Globus pallidus (tissue), 1 donor: ENCODE measurements at regions not wholly inside any gene's neighbourhood (a gene's known extent, or its start where the extent isn't known, plus 50 kb on each side); places are given as distances from the start of the nearest gene placed in this dataset.
"Not testable (repeated sequence)": the region's sequence is repeated elsewhere in the genome, so short reads cannot be mapped to it uniquely, and the experiment has no call there.

Source experiments
- DNase-seq: peaks from one replicate; pipeline ENCODE4 v3.0.0-alpha.2; 2015; ENCODE audit warnings: low spot score

DNA sequence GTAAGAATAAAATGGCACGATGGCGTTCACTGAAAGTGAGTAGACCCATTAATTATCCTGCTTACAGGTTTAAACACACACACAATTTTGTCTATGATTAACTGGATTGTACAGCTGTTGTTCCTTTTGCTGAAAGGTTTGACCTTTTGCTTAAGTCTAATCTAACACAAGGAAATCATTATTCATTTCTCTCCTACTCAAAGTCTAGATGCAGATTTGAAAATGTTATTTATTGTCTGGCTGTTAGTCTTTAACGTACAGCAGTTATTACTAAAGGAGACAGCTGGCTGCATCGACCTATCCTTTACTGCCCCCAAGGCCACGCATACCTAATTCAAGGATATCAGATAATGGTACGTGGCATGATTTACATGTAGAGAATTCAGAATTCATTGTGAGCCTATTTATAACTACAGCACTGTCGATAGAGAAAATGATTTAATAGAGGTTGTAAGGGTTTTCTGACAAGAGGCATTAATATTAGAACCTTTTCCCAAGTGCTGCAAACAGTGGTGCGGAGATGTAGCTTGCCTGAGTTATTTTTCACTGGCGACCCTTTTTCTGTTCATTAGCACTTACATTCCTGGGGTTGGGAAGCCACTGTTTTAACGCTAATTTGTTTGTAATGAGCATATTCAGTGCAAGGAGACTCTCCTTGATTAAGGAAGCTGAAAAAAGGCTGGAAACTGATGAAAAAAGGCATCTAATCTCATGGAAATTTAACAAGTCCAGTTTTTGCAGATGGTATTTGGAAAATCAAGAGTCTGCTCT, 368.4 kb upstream of the GRAMD2B start:
- DNase-seq: no peak

DNA sequence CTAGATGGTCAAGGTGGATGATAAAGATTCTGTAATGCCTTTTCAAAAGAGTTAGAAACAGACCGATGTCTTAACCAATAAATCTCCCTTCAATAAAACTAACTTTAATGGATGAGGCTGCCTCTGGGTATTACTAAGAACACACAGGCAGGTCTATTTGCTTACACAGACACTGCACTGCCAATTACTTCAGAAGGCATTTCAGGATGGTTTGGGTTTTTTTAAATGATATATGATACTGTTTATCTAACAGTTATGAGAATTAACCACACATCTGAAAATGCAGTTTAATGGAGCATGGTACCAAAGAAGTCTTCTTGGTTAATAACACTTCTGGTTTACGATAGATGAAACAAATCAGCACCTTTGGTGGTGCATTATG, 367.9 kb upstream of the GRAMD2B start:
- DNase-seq: no peak

GRCh38 chr5:126056352-126056751, 366.9 kb upstream of the GRAMD2B start:
- DNase-seq: no peak

GRCh38 chr5:126056851-126057622, 366.2 kb upstream of the GRAMD2B start:
- no peak for DNase-seq

- not testable (repeated sequence) for DNase-seq
Observed at GRCh38 chr5:126058392-126058791, 364.8 kb upstream of the GRAMD2B start.

DNA sequence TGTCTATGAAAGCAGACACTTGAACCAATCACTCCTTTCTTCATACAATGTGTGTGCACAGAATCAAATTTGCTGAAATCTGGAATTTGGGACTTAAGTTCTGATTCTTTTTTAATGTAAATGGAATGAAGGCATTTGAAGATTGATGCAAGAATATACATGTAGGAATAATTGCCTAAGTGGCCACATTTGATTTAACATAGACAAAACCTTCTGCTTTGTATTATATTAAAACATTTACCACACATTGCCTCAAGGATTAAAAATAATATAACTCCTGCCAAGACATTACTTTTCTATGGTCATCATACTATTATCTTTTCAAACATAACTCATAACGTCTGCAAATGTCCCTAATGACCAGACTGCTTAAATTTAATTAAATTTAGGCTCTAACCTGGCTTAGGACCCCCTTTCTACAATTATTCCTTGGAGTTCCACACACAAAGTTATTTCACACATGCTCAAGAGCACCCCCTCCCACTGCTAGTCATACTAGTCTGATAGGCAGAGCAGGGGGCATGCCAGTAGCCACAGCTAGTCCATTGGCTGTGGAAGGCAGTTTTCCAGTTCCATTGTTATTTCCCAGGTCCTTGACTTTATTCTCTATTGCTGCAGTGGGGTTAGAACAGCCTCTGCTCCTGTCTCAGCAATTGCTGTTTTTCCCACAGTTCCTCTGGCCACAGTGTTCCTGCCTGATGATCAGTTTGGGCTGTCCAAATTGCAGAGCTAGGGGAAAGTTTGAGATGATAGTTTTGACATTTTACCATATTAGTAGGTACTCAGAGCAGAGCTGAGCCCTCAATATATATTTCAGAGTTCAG, 360.6 kb upstream of the GRAMD2B start:
- no peak for DNase-seq

- DNase-seq: no peak
Observed at GRCh38 chr5:126065061-126065460, 358.1 kb upstream of the GRAMD2B start.

DNA sequence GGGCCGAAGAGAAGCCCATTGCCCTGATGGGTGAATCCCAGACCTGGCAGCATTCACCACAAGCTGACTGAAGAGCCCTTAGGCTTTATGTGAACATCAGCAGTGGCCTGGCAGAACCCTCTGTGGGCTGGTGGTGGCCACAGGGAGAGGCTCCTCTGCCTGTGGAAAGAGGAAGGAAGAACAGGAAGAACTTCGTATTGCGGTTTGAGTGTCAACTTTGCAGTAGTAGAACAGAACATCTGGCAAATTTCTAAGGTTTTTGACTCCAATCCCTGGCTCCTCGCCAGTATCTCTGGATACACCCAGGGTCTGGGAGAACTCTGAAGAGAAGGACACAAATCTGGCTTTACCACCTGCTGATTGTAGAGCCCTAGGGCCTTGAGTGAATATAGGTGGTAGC, 356.4 kb upstream of the GRAMD2B start:
- no peak for DNase-seq

DNA sequence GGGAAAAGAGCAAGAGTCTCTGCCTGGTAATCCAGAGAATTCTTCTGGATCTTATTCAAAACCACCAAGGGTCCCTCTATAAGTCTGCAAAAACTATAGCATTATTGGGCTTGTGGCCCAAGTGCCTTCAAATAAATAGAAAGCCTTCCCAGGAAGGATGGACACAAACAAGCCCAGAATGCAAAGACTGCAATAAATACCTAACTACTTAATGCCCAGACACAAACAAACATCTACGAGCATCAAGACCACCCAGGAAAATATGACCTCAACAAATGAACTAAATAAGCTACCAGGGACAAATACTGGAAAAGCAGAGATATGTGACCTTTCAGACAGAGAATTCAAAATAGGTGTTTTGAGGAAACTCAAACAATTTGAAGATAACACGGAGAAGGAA, 355.8 kb upstream of the GRAMD2B start:
- DNase-seq: no peak

- no peak for DNase-seq
Observed at GRCh38 chr5:126069329-126069728, 353.9 kb upstream of the GRAMD2B start.

DNA sequence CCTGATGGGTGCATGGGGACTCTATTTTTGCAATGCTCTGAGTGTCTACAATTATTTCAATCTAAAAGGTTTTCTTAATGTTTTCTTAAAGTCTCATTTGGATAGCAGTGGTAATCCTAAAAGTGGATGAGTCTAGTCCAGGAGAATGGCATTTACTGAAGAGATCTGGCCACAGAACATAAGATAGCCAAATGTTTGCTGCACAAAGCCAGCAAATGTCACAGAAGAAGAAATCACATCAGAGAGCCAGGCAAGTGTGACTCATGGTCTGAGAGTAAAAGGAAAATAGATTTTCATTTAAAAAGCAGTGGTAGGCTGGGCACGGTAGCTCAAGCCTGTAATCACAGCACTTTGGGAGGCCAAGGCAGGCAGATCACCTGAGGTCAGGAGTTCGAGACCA, 352.7 kb upstream of the GRAMD2B start:
- DNase-seq: no peak

- no peak for DNase-seq
Observed at GRCh38 chr5:126074538-126074937, 348.7 kb upstream of the GRAMD2B start.

DNA sequence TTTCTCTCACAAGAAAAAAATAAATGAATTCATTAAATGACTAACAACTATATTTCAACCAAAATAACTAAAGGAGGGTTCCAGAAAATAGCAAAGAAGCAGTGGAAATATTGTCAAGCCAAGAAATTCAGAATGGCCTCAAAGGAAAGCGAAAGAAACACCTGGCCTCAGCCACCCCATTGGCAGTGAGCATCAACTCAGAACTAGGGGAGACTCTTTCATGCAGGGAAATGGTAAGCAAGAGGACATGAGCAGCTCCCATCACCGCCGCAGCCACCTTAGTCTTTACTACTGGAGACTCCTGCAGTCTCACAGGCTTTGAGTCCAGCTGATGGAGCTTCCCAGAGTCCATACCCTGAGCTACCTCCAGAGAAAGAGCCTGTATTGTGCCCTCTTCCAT, 343.9 kb upstream of the GRAMD2B start:
- no peak for DNase-seq

GRCh38 chr5:126081209-126081608, 342.0 kb upstream of the GRAMD2B start:
- DNase-seq: no peak

DNA sequence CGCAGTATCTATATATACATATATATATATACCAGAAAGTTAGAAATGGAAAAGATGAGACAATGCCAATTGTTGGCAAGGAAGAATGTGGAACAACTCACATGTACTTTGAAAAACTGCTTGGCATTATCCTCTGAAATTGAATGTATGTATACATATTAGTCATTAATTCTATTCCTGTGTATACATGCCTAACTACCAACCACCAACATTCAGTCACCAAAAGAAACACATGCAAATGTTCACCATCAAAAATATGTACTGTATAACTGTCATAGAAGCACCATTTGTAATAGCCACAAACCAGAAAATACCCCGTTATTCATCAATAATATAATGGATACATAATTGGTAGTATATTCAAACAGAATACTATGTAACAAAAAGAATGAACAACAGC, 330.2 kb upstream of the GRAMD2B start:
- no peak for DNase-seq

- DNase-seq: no peak
Observed at GRCh38 chr5:126093718-126094117, 329.5 kb upstream of the GRAMD2B start.

DNA sequence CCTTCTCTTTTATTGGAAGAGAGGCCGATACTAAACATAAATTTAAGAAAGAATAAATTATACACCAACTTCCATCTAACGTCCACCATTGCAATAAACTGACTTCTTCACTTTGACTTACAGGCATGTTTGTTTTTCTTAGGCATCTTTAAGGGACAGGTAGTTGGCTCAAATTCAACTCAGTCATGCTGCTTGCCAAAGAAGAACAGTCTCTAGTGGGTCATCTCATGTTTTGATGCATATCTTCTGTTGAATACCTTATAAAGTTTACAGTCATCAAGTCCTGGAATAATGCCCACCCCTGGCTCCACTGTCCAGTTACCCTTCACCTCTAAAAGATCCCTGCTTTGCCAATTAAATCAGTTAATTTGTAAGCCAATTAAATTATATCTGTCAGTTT, 328.2 kb upstream of the GRAMD2B start:
- DNase-seq: no peak

- no peak for DNase-seq
Observed at GRCh38 chr5:126096442-126097006, 326.7 kb upstream of the GRAMD2B start.

GRCh38 chr5:126097876-126098275, 325.3 kb upstream of the GRAMD2B start:
- no peak for DNase-seq

- DNase-seq: no peak
Observed at GRCh38 chr5:126098330-126099017, 324.7 kb upstream of the GRAMD2B start.

GRCh38 chr5:126099077-126099476, 324.1 kb upstream of the GRAMD2B start:
- no peak for DNase-seq

DNA sequence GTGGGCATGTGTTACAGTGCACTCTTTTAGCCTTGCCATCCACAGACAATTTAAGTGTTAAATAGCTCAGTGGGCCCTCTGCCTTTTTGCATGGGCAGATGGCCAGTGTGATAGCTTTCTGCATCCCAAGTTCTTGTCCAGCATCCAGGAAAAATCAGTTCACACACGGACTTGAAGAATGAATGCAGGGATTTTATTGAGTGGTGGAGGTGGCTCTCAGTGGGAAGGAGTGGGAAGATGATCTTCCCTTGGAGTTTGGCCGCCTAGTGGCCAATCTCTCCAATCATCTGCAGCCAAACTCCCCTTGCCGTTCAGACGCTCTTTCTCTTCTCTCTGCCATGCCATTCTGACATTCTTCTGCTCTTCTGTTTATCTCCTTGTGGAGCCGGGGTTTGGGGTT, 322.4 kb upstream of the GRAMD2B start:
- DNase-seq: no peak
